Astrocyte of the spinal cord (primary cell): ENCODE measurements at regions not wholly inside any gene's neighbourhood (a gene's known extent, or its start where the extent isn't known, plus 50 kb on each side); places are given as distances from the start of the nearest gene placed in this dataset.
A peak's percentile ranks its signal among the peaks of the same experiment; 100 is the strongest.

Experiments used
- DNase-seq: peaks from one replicate; pipeline ENCODE4 v3.0.0; 2011; ENCODE audit warnings: low read depth, low spot score
- H3K4me3 ChIP-seq: 2 replicates; pipeline ENCODE4 v1.5.1; 2011; ENCODE audit warnings: low read depth, mild to moderate bottlenecking, low read length, moderate library complexity
- CTCF ChIP-seq: IDR thresholded peaks from 2 replicates; pipeline ENCODE4 v1.5.1; 2012; ENCODE audit warnings: low read depth, mild to moderate bottlenecking, low read length, inconsistent platforms
- in situ Hi-C: cut with HindIII; loops from 2 replicates; pipeline ENCODE4 v1.10.0; 2017; ENCODE audit warnings: low sequenced_read_pairs

- DNase-seq, result no peak
- in situ Hi-C loops, result no loop called here
- no peak for TF ChIP-seq CTCF
- H3K4me3 ChIP-seq, result no peak overlapping the region
Observed at GRCh38 chr21:28624626-28625025, 368.1 kb downstream of the LTN1 start.

GRCh38 chr21:28617300-28617699 lies 375.4 kb downstream of the LTN1 start:
- H3K4me3 ChIP-seq, result no peak overlapping the region
- in situ Hi-C loops, result no loop called here
- DNase-seq, result no peak
- no peak for TF ChIP-seq CTCF

- H3K4me3 ChIP-seq, result no peak overlapping the region
- TF ChIP-seq CTCF, result no peak
- in situ Hi-C loops, result no loop called here
- DNase-seq, result peak; percentile 77
Observed at GRCh38 chr21:28615276-28615675, 377.4 kb downstream of the LTN1 start.

GRCh38 chr21:28614791-28615190 lies 377.9 kb downstream of the LTN1 start:
- no peak overlapping the region for H3K4me3 ChIP-seq
- in situ Hi-C loops, result no loop called here
- no peak for DNase-seq
- no peak for TF ChIP-seq CTCF

GRCh38 chr21:28608646-28609045 lies 384.0 kb downstream of the LTN1 start:
- no peak for TF ChIP-seq CTCF
- in situ Hi-C loops, result no loop called here
- no peak overlapping the region for H3K4me3 ChIP-seq
- DNase-seq, result no peak

- no peak overlapping the region for H3K4me3 ChIP-seq
- DNase-seq, result no peak
- in situ Hi-C loops, result no loop called here
- no peak for TF ChIP-seq CTCF
Observed at GRCh38 chr21:28607545-28607944, 385.1 kb downstream of the LTN1 start.

GRCh38 chr21:28604946-28605537 lies 387.6 kb downstream of the LTN1 start:
- no peak overlapping the region for H3K4me3 ChIP-seq
- no peak for TF ChIP-seq CTCF
- no peak for DNase-seq
- in situ Hi-C loops, result no loop called here
